ENCODE measurements at regions not wholly inside any gene's neighbourhood (a gene's known extent, or its start where the extent isn't known, plus 50 kb on each side); places are given as distances from the start of the nearest gene placed in this dataset.

GRCh38 chr10:128664729-128665128 lies 538.5 kb upstream of the MKI67 start:
- Histone ChIP-seq H3K4me3 (ENCODE audit: low read length in 2 of 2) (no peak overlapping the region), H3K27ac (ENCODE audit: low read depth, low read length) (no peak overlapping the region), H3K9me3 (ENCODE audit: control insufficient read depth in 1 of 2, low read length in 2 of 2) (no peaks in the 10 kb centered on the region), H3K4me1 (ENCODE audit: insufficient read depth, low read length) (no peaks in the 10 kb centered on the region), H3K27me3 (ENCODE audit: insufficient read depth, low read length) (no peaks in the 10 kb centered on the region), H3K36me3 (ENCODE audit: insufficient read depth, low read length) (no peaks in the 10 kb centered on the region)
- H3K27ac Mint-ChIP-seq: no peak overlapping the region
- no peak overlapping the region for H3K4me3 Mint-ChIP-seq
- no peaks in the 10 kb centered on the region for H3K36me3 Mint-ChIP-seq
- peaks cover 0 to 10% (median 3%) of the 10 kb centered on the region in 8 donors for H3K9me3 Mint-ChIP-seq
- POLR2A ChIA-PET (ENCODE audit: partially characterized antibody): no interaction called here
- peaks cover 0 to 4% (median 0%) of the 10 kb centered on the region in 4 donors for H3K4me1 Mint-ChIP-seq
- intact Hi-C loops (cut with micrococcal nuclease): no loop called here
- CTCF ChIA-PET (ENCODE audit: partially characterized antibody): no interaction called here
- no peak for DNase-seq
- H3K27me3 Mint-ChIP-seq: peaks cover 0 to 4% of the 10 kb centered on the region in 2 donors

GRCh38 chr10:128675405-128675804 lies 549.2 kb upstream of the MKI67 start:
- CTCF ChIA-PET (ENCODE audit: partially characterized antibody): no interaction called here
- Histone ChIP-seq H3K27me3 (ENCODE audit: insufficient read depth, low read length) (no peaks in the 10 kb centered on the region), H3K36me3 (ENCODE audit: insufficient read depth, low read length) (no peaks in the 10 kb centered on the region), H3K4me1 (ENCODE audit: insufficient read depth, low read length) (no peaks in the 10 kb centered on the region), H3K27ac (ENCODE audit: low read depth, low read length) (no peak overlapping the region), H3K9me3 (ENCODE audit: control insufficient read depth in 1 of 2, low read length in 2 of 2) (no peaks in the 10 kb centered on the region), H3K4me3 (ENCODE audit: low read length in 2 of 2) (no peak overlapping the region)
- POLR2A ChIA-PET (ENCODE audit: partially characterized antibody): no interaction called here
- peaks cover 0 to 2% (median 0%) of the 10 kb centered on the region in 8 donors for H3K9me3 Mint-ChIP-seq
- intact Hi-C loops (cut with micrococcal nuclease): no loop called here
- H3K4me3 Mint-ChIP-seq: no peak overlapping the region
- no peaks in the 10 kb centered on the region for H3K36me3 Mint-ChIP-seq
- DNase-seq: no peak
- H3K4me1 Mint-ChIP-seq: no peaks in the 10 kb centered on the region
- peaks cover 0 to 2% of the 10 kb centered on the region in 2 donors for H3K27me3 Mint-ChIP-seq
- no peak overlapping the region for H3K27ac Mint-ChIP-seq

GRCh38 chr10:128680116-128680515 lies 553.9 kb upstream of the MKI67 start:
- H3K4me3 ChIP-seq (ENCODE audit: low read length in 2 of 2): no peak overlapping the region
- no peak overlapping the region for H3K27ac ChIP-seq (ENCODE audit: low read depth, low read length)
- H3K9me3 Mint-ChIP-seq: peaks cover 0 to 2% (median 0%) of the 10 kb centered on the region in 8 donors
- no peaks in the 10 kb centered on the region for H3K9me3 ChIP-seq (ENCODE audit: control insufficient read depth in 1 of 2, low read length in 2 of 2)
- peaks cover 0 to 2% of the 10 kb centered on the region in 2 donors for H3K27me3 Mint-ChIP-seq
- CTCF ChIA-PET (ENCODE audit: partially characterized antibody): no interaction called here
- H3K4me1 Mint-ChIP-seq: no peaks in the 10 kb centered on the region
- H3K4me3 Mint-ChIP-seq: no peak overlapping the region
- DNase-seq: no peak
- no peaks in the 10 kb centered on the region for H3K4me1 ChIP-seq (ENCODE audit: insufficient read depth, low read length)
- no peak overlapping the region for H3K27ac Mint-ChIP-seq
- intact Hi-C loops (cut with micrococcal nuclease): no loop called here
- POLR2A ChIA-PET (ENCODE audit: partially characterized antibody): no interaction called here
- no peaks in the 10 kb centered on the region for H3K27me3 ChIP-seq (ENCODE audit: insufficient read depth, low read length)
- H3K36me3 ChIP-seq (ENCODE audit: insufficient read depth, low read length): no peaks in the 10 kb centered on the region
- H3K36me3 Mint-ChIP-seq: no peaks in the 10 kb centered on the region

- Mint-ChIP-seq H3K27ac (no peak overlapping the region), H3K36me3 (no peaks in the 10 kb centered on the region)
Observed at GRCh38 chr10:128684215-128684614, 558.0 kb upstream of the MKI67 start.

GRCh38 chr10:128686630-128687278 lies 560.5 kb upstream of the MKI67 start:
- DNase-seq: no peak
- Histone ChIP-seq H3K4me3 (ENCODE audit: low read length in 2 of 2) (no peak overlapping the region), H3K36me3 (ENCODE audit: insufficient read depth, low read length) (no peaks in the 10 kb centered on the region), H3K4me1 (ENCODE audit: insufficient read depth, low read length) (no peaks in the 10 kb centered on the region), H3K27ac (ENCODE audit: low read depth, low read length) (no peak overlapping the region), H3K9me3 (ENCODE audit: control insufficient read depth in 1 of 2, low read length in 2 of 2) (no peaks in the 10 kb centered on the region), H3K27me3 (ENCODE audit: insufficient read depth, low read length) (no peaks in the 10 kb centered on the region)
- H3K4me1 Mint-ChIP-seq: no peaks in the 10 kb centered on the region
- H3K27ac Mint-ChIP-seq: no peak overlapping the region
- no peak overlapping the region for H3K4me3 Mint-ChIP-seq
- POLR2A ChIA-PET (ENCODE audit: partially characterized antibody): no interaction called here
- CTCF ChIA-PET (ENCODE audit: partially characterized antibody): no interaction called here
- H3K36me3 Mint-ChIP-seq: no peaks in the 10 kb centered on the region
- H3K9me3 Mint-ChIP-seq: no peaks in the 10 kb centered on the region
- intact Hi-C loops (cut with micrococcal nuclease): no loop called here
- H3K27me3 Mint-ChIP-seq: peaks cover 0 to 3% of the 10 kb centered on the region in 2 donors

More at GRCh38 chr10:128684215-128684614, 558.0 kb upstream of the MKI67 start:
- Mint-ChIP-seq H3K4me3 (no peak overlapping the region), H3K27me3 (peaks cover 0 to 3% of the 10 kb centered on the region in 2 donors), H3K9me3 (no peaks in the 10 kb centered on the region), H3K4me1 (no peaks in the 10 kb centered on the region)
- no peak for DNase-seq
- Histone ChIP-seq H3K27me3 (ENCODE audit: insufficient read depth, low read length) (no peaks in the 10 kb centered on the region), H3K36me3 (ENCODE audit: insufficient read depth, low read length) (no peaks in the 10 kb centered on the region), H3K4me3 (ENCODE audit: low read length in 2 of 2) (no peak overlapping the region), H3K4me1 (ENCODE audit: insufficient read depth, low read length) (no peaks in the 10 kb centered on the region), H3K27ac (ENCODE audit: low read depth, low read length) (no peak overlapping the region), H3K9me3 (ENCODE audit: control insufficient read depth in 1 of 2, low read length in 2 of 2) (no peaks in the 10 kb centered on the region)
- CTCF ChIA-PET (ENCODE audit: partially characterized antibody): no interaction called here
- POLR2A ChIA-PET (ENCODE audit: partially characterized antibody): no interaction called here
- intact Hi-C loops (cut with micrococcal nuclease): no loop called here

- Histone ChIP-seq H3K27me3 (ENCODE audit: insufficient read depth, low read length) (no peaks in the 10 kb centered on the region), H3K36me3 (ENCODE audit: insufficient read depth, low read length) (no peaks in the 10 kb centered on the region), H3K27ac (ENCODE audit: low read depth, low read length) (no peak overlapping the region), H3K4me3 (ENCODE audit: low read length in 2 of 2) (no peak overlapping the region), H3K4me1 (ENCODE audit: insufficient read depth, low read length) (no peaks in the 10 kb centered on the region), H3K9me3 (ENCODE audit: control insufficient read depth in 1 of 2, low read length in 2 of 2) (no peaks in the 10 kb centered on the region)
- H3K27ac Mint-ChIP-seq: no peak overlapping the region
- intact Hi-C loops (cut with micrococcal nuclease): no loop called here
- H3K27me3 Mint-ChIP-seq: peaks cover 0 to 3% of the 10 kb centered on the region in 2 donors
- ChIA-PET CTCF (ENCODE audit: partially characterized antibody) (no interaction called here), POLR2A (ENCODE audit: partially characterized antibody) (no interaction called here)
- H3K4me1 Mint-ChIP-seq: no peaks in the 10 kb centered on the region
- no peaks in the 10 kb centered on the region for H3K36me3 Mint-ChIP-seq
- no peak for DNase-seq
- no peaks in the 10 kb centered on the region for H3K9me3 Mint-ChIP-seq
- no peak overlapping the region for H3K4me3 Mint-ChIP-seq
Observed at GRCh38 chr10:128687408-128687807, 561.2 kb upstream of the MKI67 start.

- Mint-ChIP-seq H3K27me3 (peaks cover 0 to 3% of the 10 kb centered on the region in 2 donors), H3K36me3 (no peaks in the 10 kb centered on the region), H3K27ac (no peak overlapping the region), H3K4me3 (peak overlapping the region in 1 of 8 donors; percentile 26), H3K9me3 (peaks cover 0 to 3% (median 0%) of the 10 kb centered on the region in 8 donors), H3K4me1 (no peaks in the 10 kb centered on the region)
- CTCF ChIA-PET (ENCODE audit: partially characterized antibody): no interaction called here
- no peak for DNase-seq
- POLR2A ChIA-PET (ENCODE audit: partially characterized antibody): no interaction called here
- Histone ChIP-seq H3K4me1 (ENCODE audit: insufficient read depth, low read length) (no peaks in the 10 kb centered on the region), H3K4me3 (ENCODE audit: low read length in 2 of 2) (no peak overlapping the region), H3K36me3 (ENCODE audit: insufficient read depth, low read length) (no peaks in the 10 kb centered on the region), H3K9me3 (ENCODE audit: control insufficient read depth in 1 of 2, low read length in 2 of 2) (no peaks in the 10 kb centered on the region), H3K27ac (ENCODE audit: low read depth, low read length) (no peak overlapping the region), H3K27me3 (ENCODE audit: insufficient read depth, low read length) (no peaks in the 10 kb centered on the region)
- intact Hi-C loops (cut with micrococcal nuclease): no loop called here
Observed at GRCh38 chr10:128687927-128688549, 561.8 kb upstream of the MKI67 start.

Measured in CD4-positive, alpha-beta memory T cell (primary cell).